ENCODE measurements at regions not wholly inside any gene's neighbourhood (a gene's known extent, or its start where the extent isn't known, plus 50 kb on each side); places are given as distances from the start of the nearest gene placed in this dataset.
"Not testable (repeated sequence)": the region's sequence is repeated elsewhere in the genome, so short reads cannot be mapped to it uniquely, and the experiment has no call there.

- TF ChIP-seq CTCF (conservative IDR thresholded peaks at IDR 0.05; ENCODE audit: low read depth, low read length) = no peak
These were observed 160.7 kb upstream of the NPY2R start for GRCh38 chr4:155047755-155048154.

GRCh38 chr4:155054042-155054441, 154.4 kb upstream of the NPY2R start:
- H3K36me3 ChIP-seq (ENCODE audit: insufficient read depth); H3K27me3 ChIP-seq (ENCODE audit: insufficient read depth, low read depth); H3K27ac ChIP-seq; H2AFZ ChIP-seq (ENCODE audit: low read depth); H3K4me1 ChIP-seq (ENCODE audit: low read depth, poor library complexity, severe bottlenecking); H3K4me3 ChIP-seq (IDR thresholded peaks at IDR 0.05; ENCODE audit: insufficient read depth, low read depth, low read length); H4K20me1 ChIP-seq (ENCODE audit: insufficient read depth); H3K9ac ChIP-seq; H3K79me2 ChIP-seq (ENCODE audit: insufficient read depth, low read depth); H3K4me2 ChIP-seq: not testable (repeated sequence)

More at GRCh38 chr4:155047755-155048154, 160.7 kb upstream of the NPY2R start:
- H3K27ac ChIP-seq = no peak overlapping the region
- H3K4me1 ChIP-seq (ENCODE audit: low read depth, poor library complexity, severe bottlenecking) = no peaks in the 10 kb centered on the region
- H3K4me2 ChIP-seq = no peak overlapping the region
- no peaks in the 10 kb centered on the region for H3K36me3 ChIP-seq (ENCODE audit: insufficient read depth)
- no peak overlapping the region for H3K9ac ChIP-seq
- H3K79me2 ChIP-seq (ENCODE audit: insufficient read depth, low read depth) = no peaks in the 10 kb centered on the region
- H2AFZ ChIP-seq (ENCODE audit: low read depth) = no peak overlapping the region
- H4K20me1 ChIP-seq (ENCODE audit: insufficient read depth) = no peaks in the 10 kb centered on the region
- H3K27me3 ChIP-seq (ENCODE audit: insufficient read depth, low read depth) = no peaks in the 10 kb centered on the region
- no peak overlapping the region for H3K4me3 ChIP-seq (IDR thresholded peaks at IDR 0.05; ENCODE audit: insufficient read depth, low read depth, low read length)

- H3K4me3 ChIP-seq (IDR thresholded peaks at IDR 0.05; ENCODE audit: insufficient read depth, low read depth, low read length) = no peak overlapping the region
- no peak overlapping the region for H2AFZ ChIP-seq (ENCODE audit: low read depth)
- no peaks in the 10 kb centered on the region for H3K36me3 ChIP-seq (ENCODE audit: insufficient read depth)
- no peak for TF ChIP-seq CTCF (conservative IDR thresholded peaks at IDR 0.05; ENCODE audit: low read depth, low read length)
- no peak overlapping the region for H3K9ac ChIP-seq
- no peaks in the 10 kb centered on the region for H3K4me1 ChIP-seq (ENCODE audit: low read depth, poor library complexity, severe bottlenecking)
- no peak overlapping the region for H3K27ac ChIP-seq
- no peaks in the 10 kb centered on the region for H3K79me2 ChIP-seq (ENCODE audit: insufficient read depth, low read depth)
- no peak overlapping the region for H3K4me2 ChIP-seq
- H3K27me3 ChIP-seq (ENCODE audit: insufficient read depth, low read depth) = no peaks in the 10 kb centered on the region
- H4K20me1 ChIP-seq (ENCODE audit: insufficient read depth) = no peaks in the 10 kb centered on the region
These were observed 148.0 kb upstream of the NPY2R start for GRCh38 chr4:155060419-155060818.

- TF ChIP-seq CTCF (conservative IDR thresholded peaks at IDR 0.05; ENCODE audit: low read depth, low read length) = no peak
- H3K36me3 ChIP-seq (ENCODE audit: insufficient read depth) = no peaks in the 10 kb centered on the region
- H3K27me3 ChIP-seq (ENCODE audit: insufficient read depth, low read depth) = no peaks in the 10 kb centered on the region
- no peaks in the 10 kb centered on the region for H4K20me1 ChIP-seq (ENCODE audit: insufficient read depth)
- H3K27ac ChIP-seq = no peak overlapping the region
- H3K4me3 ChIP-seq (IDR thresholded peaks at IDR 0.05; ENCODE audit: insufficient read depth, low read depth, low read length) = no peak overlapping the region
- no peak overlapping the region for H3K9ac ChIP-seq
- no peaks in the 10 kb centered on the region for H3K79me2 ChIP-seq (ENCODE audit: insufficient read depth, low read depth)
- H3K4me2 ChIP-seq = no peak overlapping the region
- no peaks in the 10 kb centered on the region for H3K4me1 ChIP-seq (ENCODE audit: low read depth, poor library complexity, severe bottlenecking)
- no peak overlapping the region for H2AFZ ChIP-seq (ENCODE audit: low read depth)
These were observed 147.6 kb upstream of the NPY2R start for GRCh38 chr4:155060873-155061272.

GRCh38 chr4:155062948-155063347, 145.5 kb upstream of the NPY2R start:
- no peak overlapping the region for H3K4me2 ChIP-seq
- H3K27me3 ChIP-seq (ENCODE audit: insufficient read depth, low read depth) = no peaks in the 10 kb centered on the region
- H3K4me1 ChIP-seq (ENCODE audit: low read depth, poor library complexity, severe bottlenecking) = no peaks in the 10 kb centered on the region
- H3K27ac ChIP-seq = no peak overlapping the region
- no peaks in the 10 kb centered on the region for H3K36me3 ChIP-seq (ENCODE audit: insufficient read depth)
- H3K79me2 ChIP-seq (ENCODE audit: insufficient read depth, low read depth) = no peaks in the 10 kb centered on the region
- TF ChIP-seq CTCF (conservative IDR thresholded peaks at IDR 0.05; ENCODE audit: low read depth, low read length) = no peak
- H4K20me1 ChIP-seq (ENCODE audit: insufficient read depth) = no peaks in the 10 kb centered on the region
- H2AFZ ChIP-seq (ENCODE audit: low read depth) = no peak overlapping the region
- no peak overlapping the region for H3K4me3 ChIP-seq (IDR thresholded peaks at IDR 0.05; ENCODE audit: insufficient read depth, low read depth, low read length)
- no peak overlapping the region for H3K9ac ChIP-seq

- not testable (repeated sequence) for H3K27me3 ChIP-seq (ENCODE audit: insufficient read depth, low read depth); H3K79me2 ChIP-seq (ENCODE audit: insufficient read depth, low read depth); H4K20me1 ChIP-seq (ENCODE audit: insufficient read depth); H3K36me3 ChIP-seq (ENCODE audit: insufficient read depth); H2AFZ ChIP-seq (ENCODE audit: low read depth); H3K4me1 ChIP-seq (ENCODE audit: low read depth, poor library complexity, severe bottlenecking); H3K4me2 ChIP-seq; H3K9ac ChIP-seq; H3K27ac ChIP-seq; H3K4me3 ChIP-seq (IDR thresholded peaks at IDR 0.05; ENCODE audit: insufficient read depth, low read depth, low read length)
These were observed 143.5 kb upstream of the NPY2R start for GRCh38 chr4:155064934-155065333.
